ENCODE measurements at regions not wholly inside any gene's neighbourhood (a gene's known extent, or its start where the extent isn't known, plus 50 kb on each side); places are given as distances from the start of the nearest gene placed in this dataset.

DNA sequence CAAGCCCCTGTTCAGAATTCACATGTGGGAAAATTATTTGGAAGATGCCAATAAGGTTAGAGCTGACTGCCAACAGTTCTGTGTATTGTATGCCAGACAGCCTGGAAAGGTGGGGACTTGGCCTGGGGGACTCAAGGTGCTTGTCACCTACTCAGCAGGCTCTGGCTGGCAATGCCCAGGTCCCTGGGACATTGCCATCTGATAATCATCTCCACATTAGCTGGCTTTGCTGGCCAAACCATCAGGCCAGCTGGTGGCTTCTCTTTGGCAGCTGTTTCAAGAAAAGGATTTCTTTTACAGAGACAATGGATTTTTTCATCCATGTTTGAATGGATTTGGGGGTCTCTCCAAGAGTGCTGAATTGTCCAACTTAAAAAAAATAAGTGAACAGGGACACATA lies 165.2 kb downstream of the BRMS1L start:
- TF ChIP-seq, protein P1, sequence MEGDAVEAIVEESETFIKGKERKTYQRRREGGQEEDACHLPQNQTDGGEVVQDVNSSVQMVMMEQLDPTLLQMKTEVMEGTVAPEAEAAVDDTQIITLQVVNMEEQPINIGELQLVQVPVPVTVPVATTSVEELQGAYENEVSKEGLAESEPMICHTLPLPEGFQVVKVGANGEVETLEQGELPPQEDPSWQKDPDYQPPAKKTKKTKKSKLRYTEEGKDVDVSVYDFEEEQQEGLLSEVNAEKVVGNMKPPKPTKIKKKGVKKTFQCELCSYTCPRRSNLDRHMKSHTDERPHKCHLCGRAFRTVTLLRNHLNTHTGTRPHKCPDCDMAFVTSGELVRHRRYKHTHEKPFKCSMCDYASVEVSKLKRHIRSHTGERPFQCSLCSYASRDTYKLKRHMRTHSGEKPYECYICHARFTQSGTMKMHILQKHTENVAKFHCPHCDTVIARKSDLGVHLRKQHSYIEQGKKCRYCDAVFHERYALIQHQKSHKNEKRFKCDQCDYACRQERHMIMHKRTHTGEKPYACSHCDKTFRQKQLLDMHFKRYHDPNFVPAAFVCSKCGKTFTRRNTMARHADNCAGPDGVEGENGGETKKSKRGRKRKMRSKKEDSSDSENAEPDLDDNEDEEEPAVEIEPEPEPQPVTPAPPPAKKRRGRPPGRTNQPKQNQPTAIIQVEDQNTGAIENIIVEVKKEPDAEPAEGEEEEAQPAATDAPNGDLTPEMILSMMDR (conservative IDR thresholded peaks at IDR 0.05; ENCODE audit: low read depth, low read length), result no peak
- TF ChIP-seq EZH2 (IDR thresholded peaks at IDR 0.05; ENCODE audit: low read length, unreplicated experiment) (no peak), EZH2phosphoT487 (IDR thresholded peaks at IDR 0.05; ENCODE audit: borderline replicate concordance, low read length) (no peak)
